B cell (primary cell): ENCODE measurements at regions not wholly inside any gene's neighbourhood (a gene's known extent, or its start where the extent isn't known, plus 50 kb on each side); places are given as distances from the start of the nearest gene placed in this dataset.

ENCODE experiments used
- ATAC-seq: fragments of 200-7000 bp; cut with Tn5 transposase; one replicate; pipeline ENCODE4 v1.10.0; 2021; ENCODE audit warnings: low read depth, mild to moderate bottlenecking, moderate number of reproducible peaks, moderate library complexity
- CTCF ChIA-PET: fragments of 350-600 bp; sonication (Branson Sonifier 250); formaldehyde crosslinking; loops from one replicate; lab custom pipeline; 2021; ENCODE audit warnings: antibody characterized with exemption, inconsistent platforms; lab: Charles Lee
- POLR2A ChIA-PET: fragments of 350-600 bp; sonication (Branson Sonifier 250); formaldehyde crosslinking; loops from one replicate; lab custom pipeline; 2021; ENCODE audit warnings: antibody characterized with exemption; lab: Charles Lee
- DNase-seq: peaks from one replicate; pipeline ENCODE4 v3.0.0; 2013
- H2AFZ ChIP-seq: 2 replicates; pipeline ENCODE4 v1.6.1; 2012; ENCODE audit warnings: mild to moderate bottlenecking, low read depth, low read length; ENCODE audit not compliant: insufficient read depth, poor library complexity, severe bottlenecking
- H3K27ac ChIP-seq, 2 donors: 1 replicate in 1 of 2; 2 replicates in 1 of 2; pipeline ENCODE4 v1.5.1; 2012 to 2013; ENCODE audit warnings: low read length in 2 of 2, mild to moderate bottlenecking in 2 of 2, moderate library complexity in 1 of 2
- H3K27me3 ChIP-seq, 4 experiments: fragments of 200-600 bp in 1 of 4; sonication (generic) in 1 of 4; replicated peaks in 1 of 4; 1 replicate in 2 of 4; 2 replicates in 2 of 4; pipeline versions ENCODE4 v1.6.1 to v1.7.0; 2013 to 2016; ENCODE audit warnings: low read length in 3 of 4, mild to moderate bottlenecking in 2 of 4, mixed read lengths in 1 of 4, moderate library complexity in 1 of 4; ENCODE audit not compliant: insufficient read depth in 4 of 4, control insufficient read depth in 3 of 4; ENCODE audit errors: control extremely low read depth in 1 of 4
- H3K36me3 ChIP-seq, 2 experiments: replicated peaks in 1 of 2; 1 replicate in 1 of 2; 2 replicates in 1 of 2; pipeline versions ENCODE4 v1.6.1 to v1.7.1; 2013; ENCODE audit warnings: low read length in 1 of 2; ENCODE audit not compliant: insufficient read depth in 2 of 2, control insufficient read depth in 1 of 2; ENCODE audit errors: control extremely low read depth in 1 of 2, extremely low read depth in 1 of 2
- H3K4me1 ChIP-seq, 2 donors: fragments of 200-600 bp in 1 of 2; sonication (generic) in 1 of 2; 1 replicate in 1 of 2; 2 replicates in 1 of 2; pipeline versions ENCODE4 v1.5.1 to v1.6.1; 2013 to 2017; ENCODE audit warnings: low read length in 2 of 2; ENCODE audit not compliant: control insufficient read depth in 2 of 2, insufficient read depth in 2 of 2
- H3K4me2 ChIP-seq: replicated peaks from 2 replicates; pipeline ENCODE3; 2012; ENCODE audit warnings: mild to moderate bottlenecking, low read depth, low read length; ENCODE audit not compliant: poor library complexity, severe bottlenecking
- H3K4me3 ChIP-seq, 5 experiments: fragments of 200-600 bp in 1 of 5; sonication (generic) in 1 of 5; 1 replicate in 3 of 5; 2 replicates in 2 of 5; pipeline versions ENCODE4 v1.5.1 to v1.7.0; 2011 to 2016; ENCODE audit warnings: low read length in 4 of 5, mild to moderate bottlenecking in 4 of 5, low read depth in 2 of 5, control low read depth in 1 of 5, moderate library complexity in 1 of 5; ENCODE audit not compliant: insufficient read depth in 1 of 5; ENCODE audit errors: control extremely low read depth in 1 of 5, extremely low read depth in 1 of 5
- H3K79me2 ChIP-seq: fragments of 200-600 bp; sonication (generic); one replicate; pipeline ENCODE4 v1.6.0; 2016; ENCODE audit warnings: low read length; ENCODE audit not compliant: control insufficient read depth, insufficient read depth
- H3K9ac ChIP-seq: fragments of 200-600 bp; sonication (generic); 2 replicates; pipeline ENCODE4 v1.6.1; 2017; ENCODE audit warnings: mild to moderate bottlenecking, low read length, moderate library complexity
- H3K9me3 ChIP-seq, 3 donors: one replicate each; pipeline versions ENCODE4 v1.6.1 to v1.7.1; 2013; ENCODE audit warnings: low read length in 2 of 3; ENCODE audit not compliant: control insufficient read depth in 2 of 3, insufficient read depth in 1 of 3; ENCODE audit errors: control extremely low read depth in 1 of 3
- H4K20me1 ChIP-seq: 2 replicates; pipeline ENCODE4 v1.6.0; 2012; ENCODE audit warnings: mild to moderate bottlenecking, low read length; ENCODE audit not compliant: insufficient read depth, control insufficient read depth, poor library complexity, severe bottlenecking
- H3K27ac Mint-ChIP-seq: one replicate; pipeline ENCODE4 v1.8.0; 2021; ENCODE audit warnings: mixed read lengths
- H3K27me3 Mint-ChIP-seq: one replicate; pipeline ENCODE4 v1.8.0; 2021; ENCODE audit warnings: mixed read lengths
- H3K4me1 Mint-ChIP-seq: one replicate; pipeline ENCODE4 v1.8.0; 2021; ENCODE audit warnings: mixed read lengths
- H3K4me3 Mint-ChIP-seq: one replicate; pipeline ENCODE4 v1.8.0; 2021; ENCODE audit warnings: mixed read lengths
- H3K9me3 Mint-ChIP-seq: one replicate; pipeline ENCODE4 v1.8.0; 2022; ENCODE audit warnings: mixed read lengths; ENCODE audit not compliant: insufficient read depth
- EZH2 ChIP-seq: IDR thresholded peaks from 2 replicates; pipeline ENCODE4 v1.6.1; 2012; ENCODE audit warnings: borderline replicate concordance, low read depth, mild to moderate bottlenecking, moderate library complexity, low read length; ENCODE audit not compliant: insufficient read depth, poor library complexity, severe bottlenecking
- WGBS: methylation state at CpG from one replicate; pipeline ENCODE4 v1.1.5; 2013; ENCODE audit warnings: missing lambda C conversion rate; ENCODE audit not compliant: insufficient coverage; 5-methylcytosine and 5-hydroxymethylcytosine counted together
- intact Hi-C: fragments of 100-400 bp; cut with micrococcal nuclease; formaldehyde crosslinking; loops from one replicate; pipeline ENCODE4 v1.10.0; 2022
- TF ChIP-seq, protein P1 (sequence below): fragments of 200-600 bp; IDR thresholded peaks from one replicate; pipeline ENCODE4 v1.8.0; 2022; ENCODE audit warnings: antibody characterized with exemption, mild to moderate bottlenecking

- peaks cover 24% of the 10 kb centered on the region for H3K4me1 Mint-ChIP-seq
- intact Hi-C loops: no loop called here
- Histone ChIP-seq H2AFZ (peak overlapping the region; percentile 22), H3K79me2 (no peaks in the 10 kb centered on the region), H3K36me3 (no peaks in the 10 kb centered on the region), H3K9ac (no peak overlapping the region), H3K27me3 (peaks cover 0 to 2% (median 0%) of the 10 kb centered on the region in 4 experiments), H4K20me1 (no peaks in the 10 kb centered on the region), H3K4me3 (no peak overlapping the region), H3K27ac (no peak overlapping the region), H3K9me3 (peaks cover 0 to 9% (median 0%) of the 10 kb centered on the region in 3 donors), H3K4me1 (peaks cover 16 to 25% of the 10 kb centered on the region in 2 donors), H3K4me2 (no peak overlapping the region)
- H3K4me3 Mint-ChIP-seq: no peak overlapping the region
- no peak for TF ChIP-seq EZH2
- TF ChIP-seq, protein P1, sequence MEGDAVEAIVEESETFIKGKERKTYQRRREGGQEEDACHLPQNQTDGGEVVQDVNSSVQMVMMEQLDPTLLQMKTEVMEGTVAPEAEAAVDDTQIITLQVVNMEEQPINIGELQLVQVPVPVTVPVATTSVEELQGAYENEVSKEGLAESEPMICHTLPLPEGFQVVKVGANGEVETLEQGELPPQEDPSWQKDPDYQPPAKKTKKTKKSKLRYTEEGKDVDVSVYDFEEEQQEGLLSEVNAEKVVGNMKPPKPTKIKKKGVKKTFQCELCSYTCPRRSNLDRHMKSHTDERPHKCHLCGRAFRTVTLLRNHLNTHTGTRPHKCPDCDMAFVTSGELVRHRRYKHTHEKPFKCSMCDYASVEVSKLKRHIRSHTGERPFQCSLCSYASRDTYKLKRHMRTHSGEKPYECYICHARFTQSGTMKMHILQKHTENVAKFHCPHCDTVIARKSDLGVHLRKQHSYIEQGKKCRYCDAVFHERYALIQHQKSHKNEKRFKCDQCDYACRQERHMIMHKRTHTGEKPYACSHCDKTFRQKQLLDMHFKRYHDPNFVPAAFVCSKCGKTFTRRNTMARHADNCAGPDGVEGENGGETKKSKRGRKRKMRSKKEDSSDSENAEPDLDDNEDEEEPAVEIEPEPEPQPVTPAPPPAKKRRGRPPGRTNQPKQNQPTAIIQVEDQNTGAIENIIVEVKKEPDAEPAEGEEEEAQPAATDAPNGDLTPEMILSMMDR: no peak
- ChIA-PET POLR2A (no interaction called here), CTCF (no interaction called here)
- H3K27ac Mint-ChIP-seq: no peak overlapping the region
- H3K27me3 Mint-ChIP-seq: no peaks in the 10 kb centered on the region
- ATAC-seq (no peak), DNase-seq (no peak)
- H3K9me3 Mint-ChIP-seq: peaks cover 3% of the 10 kb centered on the region
- 11% methylated on average over 17 of the region's 26 CpGs for WGBS
Observed at GRCh38 chr20:24763386-24764026, 185.6 kb upstream of the CST7 start.

- H3K27me3 Mint-ChIP-seq: no peaks in the 10 kb centered on the region
- H3K4me3 Mint-ChIP-seq: no peak overlapping the region
- no peak overlapping the region for H2AFZ ChIP-seq
- ATAC-seq (no peak), DNase-seq (no peak)
- H3K4me3 ChIP-seq: no peak overlapping the region
- H3K79me2 ChIP-seq: no peaks in the 10 kb centered on the region
- no peaks in the 10 kb centered on the region for H3K36me3 ChIP-seq
- 95% methylated on average over 16 of the region's 16 CpGs for WGBS
- H3K4me1 Mint-ChIP-seq: peaks cover 24% of the 10 kb centered on the region
- TF ChIP-seq, protein P1: no peak
- TF ChIP-seq EZH2: no peak
- no peak overlapping the region for H3K27ac ChIP-seq
- ChIA-PET CTCF (no interaction called here), POLR2A (no interaction called here)
- intact Hi-C loops: no loop called here
- peaks cover 3% of the 10 kb centered on the region for H3K9me3 Mint-ChIP-seq
- peaks cover 0 to 2% (median 0%) of the 10 kb centered on the region in 4 experiments for H3K27me3 ChIP-seq
- H3K9me3 ChIP-seq: peaks cover 0 to 9% (median 0%) of the 10 kb centered on the region in 3 donors
- H3K9ac ChIP-seq: no peak overlapping the region
- peaks cover 16 to 25% of the 10 kb centered on the region in 2 donors for H3K4me1 ChIP-seq
- no peaks in the 10 kb centered on the region for H4K20me1 ChIP-seq
- no peak overlapping the region for H3K4me2 ChIP-seq
- H3K27ac Mint-ChIP-seq: no peak overlapping the region
Observed at GRCh38 chr20:24764027-24764793, 184.9 kb upstream of the CST7 start.
